ENCODE measurements at regions not wholly inside any gene's neighbourhood (a gene's known extent, or its start where the extent isn't known, plus 50 kb on each side); places are given as distances from the start of the nearest gene placed in this dataset.

GRCh38 chr9:78899006-78899405, 602.1 kb downstream of the PSAT1 start:
- Mint-ChIP-seq H3K27ac (ENCODE audit: unreplicated experiment) (no peak overlapping the region), H3K4me3 (ENCODE audit: unreplicated experiment) (no peak overlapping the region), H3K36me3 (ENCODE audit: low read depth, unreplicated experiment) (no peaks in the 10 kb centered on the region), H3K27me3 (ENCODE audit: low read depth, unreplicated experiment) (no peaks in the 10 kb centered on the region), H3K9me3 (ENCODE audit: unreplicated experiment) (no peaks in the 10 kb centered on the region), H3K4me1 (ENCODE audit: low read depth, unreplicated experiment) (no peaks in the 10 kb centered on the region)
- FAIRE-seq = no peak
- Histone ChIP-seq H3K9me3 (ENCODE audit: insufficient read depth, low read depth, low read length) (no peaks in the 10 kb centered on the region), H3K27me3 (ENCODE audit: insufficient read depth, low read length) (no peaks in the 10 kb centered on the region), H3K27ac (ENCODE audit: low read depth, low read length) (no peak overlapping the region), H3K4me1 (ENCODE audit: insufficient read depth, low read length) (no peaks in the 10 kb centered on the region), H3K4me3 (ENCODE audit: insufficient read depth, low read depth, low read length) (no peak overlapping the region), H2AFZ (ENCODE audit: low read depth, low read length) (no peak overlapping the region), H3K79me2 (ENCODE audit: insufficient read depth, low read length) (no peaks in the 10 kb centered on the region), H4K20me1 (ENCODE audit: insufficient read depth, low read length) (no peaks in the 10 kb centered on the region), H3K36me3 (ENCODE audit: insufficient read depth, low read length) (no peaks in the 10 kb centered on the region), H3K9ac (ENCODE audit: low read length) (no peak overlapping the region), H3K4me2 (ENCODE audit: low read length) (no peak overlapping the region)
- TF ChIP-seq CTCF (IDR thresholded peaks at IDR 0.05; ENCODE audit: insufficient read depth, low read depth, low read length) (no peak), EZH2 (IDR thresholded peaks at IDR 0.05; ENCODE audit: insufficient read depth, low read length) (no peak)
- DNase-seq (ENCODE audit: low read depth) = no peak

GRCh38 chr9:78900500-78900899, 603.6 kb downstream of the PSAT1 start:
- H3K9me3 ChIP-seq (ENCODE audit: insufficient read depth, low read depth, low read length) = no peaks in the 10 kb centered on the region
- Mint-ChIP-seq H3K36me3 (ENCODE audit: low read depth, unreplicated experiment) (no peaks in the 10 kb centered on the region), H3K27me3 (ENCODE audit: low read depth, unreplicated experiment) (no peaks in the 10 kb centered on the region), H3K27ac (ENCODE audit: unreplicated experiment) (no peak overlapping the region), H3K9me3 (ENCODE audit: unreplicated experiment) (no peaks in the 10 kb centered on the region), H3K4me3 (ENCODE audit: unreplicated experiment) (no peak overlapping the region), H3K4me1 (ENCODE audit: low read depth, unreplicated experiment) (no peaks in the 10 kb centered on the region)
- no peak overlapping the region for H3K9ac ChIP-seq (ENCODE audit: low read length)
- no peaks in the 10 kb centered on the region for H4K20me1 ChIP-seq (ENCODE audit: insufficient read depth, low read length)
- no peaks in the 10 kb centered on the region for H3K4me1 ChIP-seq (ENCODE audit: insufficient read depth, low read length)
- FAIRE-seq (no peak), DNase-seq (ENCODE audit: low read depth) (no peak)
- no peak overlapping the region for H3K27ac ChIP-seq (ENCODE audit: low read depth, low read length)
- H3K4me2 ChIP-seq (ENCODE audit: low read length) = no peak overlapping the region
- H3K36me3 ChIP-seq (ENCODE audit: insufficient read depth, low read length) = no peaks in the 10 kb centered on the region
- H3K79me2 ChIP-seq (ENCODE audit: insufficient read depth, low read length) = no peaks in the 10 kb centered on the region
- H3K27me3 ChIP-seq (ENCODE audit: insufficient read depth, low read length) = no peaks in the 10 kb centered on the region
- H2AFZ ChIP-seq (ENCODE audit: low read depth, low read length) = no peak overlapping the region
- H3K4me3 ChIP-seq (ENCODE audit: insufficient read depth, low read depth, low read length) = no peak overlapping the region
- no peak for TF ChIP-seq CTCF (IDR thresholded peaks at IDR 0.05; ENCODE audit: insufficient read depth, low read depth, low read length)
- TF ChIP-seq EZH2 (IDR thresholded peaks at IDR 0.05; ENCODE audit: insufficient read depth, low read length) = no peak

GRCh38 chr9:78902051-78902450, 605.1 kb downstream of the PSAT1 start:
- H3K79me2 ChIP-seq (ENCODE audit: insufficient read depth, low read length) = no peaks in the 10 kb centered on the region
- H3K4me2 ChIP-seq (ENCODE audit: low read length) = no peak overlapping the region
- H3K27ac ChIP-seq (ENCODE audit: low read depth, low read length) = no peak overlapping the region
- no peaks in the 10 kb centered on the region for H3K4me1 ChIP-seq (ENCODE audit: insufficient read depth, low read length)
- no peaks in the 10 kb centered on the region for H4K20me1 ChIP-seq (ENCODE audit: insufficient read depth, low read length)
- no peak overlapping the region for H3K9ac ChIP-seq (ENCODE audit: low read length)
- Mint-ChIP-seq H3K27me3 (ENCODE audit: low read depth, unreplicated experiment) (no peaks in the 10 kb centered on the region), H3K4me3 (ENCODE audit: unreplicated experiment) (no peak overlapping the region), H3K36me3 (ENCODE audit: low read depth, unreplicated experiment) (no peaks in the 10 kb centered on the region), H3K4me1 (ENCODE audit: low read depth, unreplicated experiment) (no peaks in the 10 kb centered on the region), H3K27ac (ENCODE audit: unreplicated experiment) (no peak overlapping the region), H3K9me3 (ENCODE audit: unreplicated experiment) (no peaks in the 10 kb centered on the region)
- H3K27me3 ChIP-seq (ENCODE audit: insufficient read depth, low read length) = no peaks in the 10 kb centered on the region
- DNase-seq (ENCODE audit: low read depth) (no peak), FAIRE-seq (no peak)
- H3K4me3 ChIP-seq (ENCODE audit: insufficient read depth, low read depth, low read length) = no peak overlapping the region
- H2AFZ ChIP-seq (ENCODE audit: low read depth, low read length) = no peak overlapping the region
- H3K36me3 ChIP-seq (ENCODE audit: insufficient read depth, low read length) = no peaks in the 10 kb centered on the region
- H3K9me3 ChIP-seq (ENCODE audit: insufficient read depth, low read depth, low read length) = no peaks in the 10 kb centered on the region
- TF ChIP-seq CTCF (IDR thresholded peaks at IDR 0.05; ENCODE audit: insufficient read depth, low read depth, low read length) (no peak), EZH2 (IDR thresholded peaks at IDR 0.05; ENCODE audit: insufficient read depth, low read length) (no peak)

All from astrocyte (in vitro differentiated cells and primary cell).